Adrenal gland (tissue), 9 donors: ENCODE measurements at regions not wholly inside any gene's neighbourhood (a gene's known extent, or its start where the extent isn't known, plus 50 kb on each side); places are given as distances from the start of the nearest gene placed in this dataset.

Source experiments
- DNase-seq, 7 donors: peaks; one replicate each; pipeline ENCODE4 v3.0.0-alpha.2; 2019 to 2020
- H3K27ac ChIP-seq, 5 donors: fragments of 200-600 bp; sonication (generic) in 4 of 5; 1 replicate in 3 of 5; 2 replicates in 2 of 5; pipeline versions ENCODE4 v1.5.1 to v1.8.0; 2016 to 2020; ENCODE audit warnings: mild to moderate bottlenecking in 1 of 5
- H3K27me3 ChIP-seq: fragments of 200-600 bp; 2 replicates; pipeline ENCODE4 v1.8.0; 2021
- H3K36me3 ChIP-seq, 2 donors: fragments of 200-600 bp; replicated peaks in 1 of 2; 1 replicate in 1 of 2; 2 replicates in 1 of 2; pipeline versions ENCODE4 v1.5.1 to v1.8.0; 2018 to 2022
- H3K4me1 ChIP-seq, 2 donors: fragments of 200-600 bp; replicated peaks in 1 of 2; 1 replicate in 1 of 2; 2 replicates in 1 of 2; pipeline versions ENCODE4 v1.5.1 to v1.8.0; 2018 to 2021
- H3K4me3 ChIP-seq, 4 donors: fragments of 200-600 bp; sonication (generic) in 3 of 4; one replicate each; pipeline ENCODE4 v1.5.1; 2016 to 2018
- H3K9me3 ChIP-seq, 3 donors: fragments of 200-600 bp; sonication (generic) in 1 of 3; replicated peaks in 1 of 3; 1 replicate in 2 of 3; 2 replicates in 1 of 3; pipeline versions ENCODE4 v1.5.1 to v1.8.0; 2016 to 2021
- POLR2A ChIP-seq, 2 donors: fragments of 450-650 bp; IDR thresholded peaks; one replicate each; pipeline ENCODE4 v1.6.1; 2017; ENCODE audit warnings: antibody characterized with exemption in 2 of 2, mild to moderate bottlenecking in 2 of 2, moderate library complexity in 1 of 2
- WGBS, 4 donors: extraction: QIAGEN DNeasy Blood & Tissue Kit in 2 of 4; methylation state at CpG; one replicate each; pipeline versions ENCODE4 v1.1.5 to v1.1.7; 2013 to 2017; 5-methylcytosine and 5-hydroxymethylcytosine counted together
- intact Hi-C, 2 donors: fragments of 100-400 bp; cut with DNase I; formaldehyde crosslinking; loops; one replicate each; pipeline versions ENCODE4 v1.14.1 to v1.15.0; 2022 to 2023
- TF ChIP-seq, protein P1 (sequence below), 6 experiments: fragments of 450-650 bp in 4 of 6; fragments of 200-600 bp in 2 of 6; sonication (generic) in 1 of 6; IDR thresholded peaks; 1 replicate in 5 of 6; 2 replicates in 1 of 6; pipeline versions ENCODE4 v1.5.1 to v1.8.0; 2016 to 2021; ENCODE audit warnings: antibody characterized with exemption in 6 of 6, mild to moderate bottlenecking in 2 of 6, moderate library complexity in 1 of 6
- donor health status: healthy with polysubstance abuse.
- donor health status: Bipolar disorder and iron deficiency.
- donor health status: DM: yes; HTN: yes; CAD: no.
- donor health status: DM: no; HTN: no; CAD: no.
- donor health status: DM: no; HTN: no; CAD: no.

DNA sequence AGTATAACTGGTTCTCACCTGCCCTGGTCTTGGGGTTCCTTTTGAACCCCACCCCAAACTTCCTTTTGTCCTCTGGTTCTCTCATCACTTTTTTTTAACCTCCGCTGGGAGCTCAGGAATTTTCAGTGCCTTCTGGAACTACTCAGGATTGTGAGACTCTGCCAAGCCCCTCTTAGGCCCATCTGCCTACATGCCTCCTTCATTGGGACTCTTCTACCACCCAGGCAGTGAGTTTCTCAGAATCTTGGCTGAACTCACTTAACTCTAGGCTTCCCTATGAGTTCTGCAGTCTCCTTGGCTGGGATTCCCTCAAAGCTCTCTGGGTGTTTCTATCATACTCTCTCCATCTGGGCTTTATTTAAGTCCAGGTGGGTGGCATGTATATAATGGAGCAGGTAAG, 86.3 kb downstream of the MDH1 start:
- no peak for DNase-seq
- Histone ChIP-seq H3K9me3 (no peaks in the 10 kb centered on the region), H3K36me3 (no peaks in the 10 kb centered on the region), H3K27me3 (no peaks in the 10 kb centered on the region), H3K4me1 (no peaks in the 10 kb centered on the region), H3K4me3 (no peak overlapping the region), H3K27ac (no peak overlapping the region)
- TF ChIP-seq POLR2A (IDR thresholded peaks at IDR 0.05), result no peak
- TF ChIP-seq, protein P1, sequence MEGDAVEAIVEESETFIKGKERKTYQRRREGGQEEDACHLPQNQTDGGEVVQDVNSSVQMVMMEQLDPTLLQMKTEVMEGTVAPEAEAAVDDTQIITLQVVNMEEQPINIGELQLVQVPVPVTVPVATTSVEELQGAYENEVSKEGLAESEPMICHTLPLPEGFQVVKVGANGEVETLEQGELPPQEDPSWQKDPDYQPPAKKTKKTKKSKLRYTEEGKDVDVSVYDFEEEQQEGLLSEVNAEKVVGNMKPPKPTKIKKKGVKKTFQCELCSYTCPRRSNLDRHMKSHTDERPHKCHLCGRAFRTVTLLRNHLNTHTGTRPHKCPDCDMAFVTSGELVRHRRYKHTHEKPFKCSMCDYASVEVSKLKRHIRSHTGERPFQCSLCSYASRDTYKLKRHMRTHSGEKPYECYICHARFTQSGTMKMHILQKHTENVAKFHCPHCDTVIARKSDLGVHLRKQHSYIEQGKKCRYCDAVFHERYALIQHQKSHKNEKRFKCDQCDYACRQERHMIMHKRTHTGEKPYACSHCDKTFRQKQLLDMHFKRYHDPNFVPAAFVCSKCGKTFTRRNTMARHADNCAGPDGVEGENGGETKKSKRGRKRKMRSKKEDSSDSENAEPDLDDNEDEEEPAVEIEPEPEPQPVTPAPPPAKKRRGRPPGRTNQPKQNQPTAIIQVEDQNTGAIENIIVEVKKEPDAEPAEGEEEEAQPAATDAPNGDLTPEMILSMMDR (IDR thresholded peaks at IDR 0.05), result no peak
- intact Hi-C loops, result no loop called here
- WGBS, 4 donors, result 83 to 100% (median 90%) methylated on average over 1 of the region's 1 CpG

DNA sequence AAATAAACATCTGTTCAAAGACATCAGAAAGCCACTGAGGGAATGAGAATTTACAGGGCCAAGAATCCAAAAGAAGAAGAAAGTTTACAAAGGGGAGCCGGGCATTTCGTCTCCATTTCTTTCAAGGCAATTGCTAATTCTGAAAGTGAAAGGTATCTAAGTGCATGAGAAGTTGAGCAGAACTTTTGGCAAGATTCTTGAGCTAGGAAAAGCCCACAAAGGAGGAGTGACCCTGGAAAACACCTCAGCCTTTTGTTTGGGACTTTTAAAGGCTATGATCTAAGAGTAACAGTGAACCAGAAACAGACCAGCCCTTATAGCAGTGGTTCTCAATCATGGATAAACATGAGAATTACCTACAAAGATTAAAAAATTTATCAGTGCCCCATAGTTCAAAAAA, 87.4 kb downstream of the MDH1 start:
- TF ChIP-seq POLR2A (IDR thresholded peaks at IDR 0.05), result no peak
- TF ChIP-seq, protein P1 (IDR thresholded peaks at IDR 0.05), result no peak
- 23 to 43% (median 33%) methylated on average over 2 of the region's 2 CpGs for WGBS, 4 donors
- H3K4me1 ChIP-seq, result no peaks in the 10 kb centered on the region
- H3K27ac ChIP-seq, result no peak overlapping the region
- no peak for DNase-seq
- no peaks in the 10 kb centered on the region for H3K27me3 ChIP-seq
- no peaks in the 10 kb centered on the region for H3K36me3 ChIP-seq
- H3K9me3 ChIP-seq, result no peaks in the 10 kb centered on the region
- no peak overlapping the region for H3K4me3 ChIP-seq
- intact Hi-C loops, result no loop called here

DNA sequence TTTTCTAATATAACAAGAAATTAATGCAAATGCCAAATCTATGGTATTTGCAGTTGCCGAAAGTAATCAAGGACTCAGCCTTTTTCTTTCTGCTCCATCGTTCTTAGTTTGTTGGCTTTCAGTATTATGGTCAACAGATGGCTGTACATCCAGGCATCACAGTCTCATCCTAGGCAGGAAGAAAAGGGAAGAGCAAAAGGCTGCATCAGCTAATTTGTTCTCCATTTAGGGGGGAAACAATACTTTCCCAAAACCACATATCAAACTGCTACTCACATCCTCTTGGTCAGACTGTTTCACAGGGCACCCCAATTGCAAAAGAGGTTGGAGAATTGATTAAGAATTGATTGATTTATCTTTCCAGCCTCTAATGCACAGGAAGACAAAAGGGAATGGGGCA, 89.3 kb downstream of the MDH1 start:
- DNase-seq, result no peak
- H3K4me3 ChIP-seq, result no peak overlapping the region
- no peaks in the 10 kb centered on the region for H3K9me3 ChIP-seq
- H3K27ac ChIP-seq, result no peak overlapping the region
- intact Hi-C loops, result no loop called here
- no peaks in the 10 kb centered on the region for H3K4me1 ChIP-seq
- no peaks in the 10 kb centered on the region for H3K27me3 ChIP-seq
- 80 to 90% (median 85%) methylated on average over 2 of the region's 2 CpGs for WGBS, 4 donors
- TF ChIP-seq, protein P1 (IDR thresholded peaks at IDR 0.05), result no peak
- no peak for TF ChIP-seq POLR2A (IDR thresholded peaks at IDR 0.05)
- no peaks in the 10 kb centered on the region for H3K36me3 ChIP-seq

DNA sequence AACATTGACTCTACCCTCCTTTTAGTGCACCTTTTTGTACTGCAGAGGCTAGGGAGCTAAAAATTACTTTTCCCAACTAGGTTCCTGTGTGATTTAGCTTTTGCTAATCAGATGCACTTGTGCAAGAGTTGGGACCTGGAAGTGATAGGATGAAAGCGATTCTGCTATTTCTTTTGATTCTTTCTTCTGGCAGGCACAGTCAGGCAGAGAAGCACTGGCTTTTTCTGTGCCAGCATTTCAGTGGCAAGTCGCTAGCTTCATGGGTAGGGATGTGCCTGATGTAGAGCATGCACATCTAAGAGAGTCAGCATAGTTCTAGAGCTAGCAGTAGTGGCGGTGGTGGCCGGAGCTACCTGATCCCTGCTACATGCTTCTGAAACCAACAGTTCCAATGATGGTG, 89.8 kb downstream of the MDH1 start:
- Histone ChIP-seq H3K9me3 (no peaks in the 10 kb centered on the region), H3K27me3 (no peaks in the 10 kb centered on the region), H3K4me3 (no peak overlapping the region), H3K36me3 (no peaks in the 10 kb centered on the region), H3K4me1 (no peaks in the 10 kb centered on the region), H3K27ac (no peak overlapping the region)
- DNase-seq, result no peak
- TF ChIP-seq, protein P1 (IDR thresholded peaks at IDR 0.05), result no peak
- no peak for TF ChIP-seq POLR2A (IDR thresholded peaks at IDR 0.05)
- WGBS, 4 donors, result 62 to 71% (median 68%) methylated on average over 4 of the region's 4 CpGs
- intact Hi-C loops, result no loop called here
